ENCODE measurements at regions not wholly inside any gene's neighbourhood (a gene's known extent, or its start where the extent isn't known, plus 50 kb on each side); places are given as distances from the start of the nearest gene placed in this dataset.

GRCh38 chr2:36266536-36267121, 88.9 kb upstream of the CRIM1 start:
- H3K4me3 ChIP-seq (replicated peaks; ENCODE audit: low read depth, low read length): no peak overlapping the region
- DNase-seq (ENCODE audit: extremely low read depth, low read depth): no peak
- no peak for TF ChIP-seq CTCF (IDR thresholded peaks at IDR 0.05; ENCODE audit: low read depth, low read length, missing control alignments)

GRCh38 chr2:36262581-36262980, 93.0 kb upstream of the CRIM1 start:
- H3K4me3 ChIP-seq (replicated peaks; ENCODE audit: low read depth, low read length): no peak overlapping the region
- no peak for TF ChIP-seq CTCF (IDR thresholded peaks at IDR 0.05; ENCODE audit: low read depth, low read length, missing control alignments)
- no peak for DNase-seq (ENCODE audit: extremely low read depth, low read depth)

GRCh38 chr2:36255863-36256262, 99.7 kb upstream of the CRIM1 start:
- DNase-seq (ENCODE audit: extremely low read depth, low read depth): no peak
- H3K4me3 ChIP-seq (replicated peaks; ENCODE audit: low read depth, low read length): no peak overlapping the region
- no peak for TF ChIP-seq CTCF (IDR thresholded peaks at IDR 0.05; ENCODE audit: low read depth, low read length, missing control alignments)

GRCh38 chr2:36253086-36253485, 102.5 kb upstream of the CRIM1 start:
- no peak for DNase-seq (ENCODE audit: extremely low read depth, low read depth)
- H3K4me3 ChIP-seq (replicated peaks; ENCODE audit: low read depth, low read length): no peak overlapping the region
- no peak for TF ChIP-seq CTCF (IDR thresholded peaks at IDR 0.05; ENCODE audit: low read depth, low read length, missing control alignments)

GRCh38 chr2:36246320-36246990, 109.1 kb upstream of the CRIM1 start:
- no peak for DNase-seq (ENCODE audit: extremely low read depth, low read depth)
- H3K4me3 ChIP-seq (replicated peaks; ENCODE audit: low read depth, low read length): no peak overlapping the region
- no peak for TF ChIP-seq CTCF (IDR thresholded peaks at IDR 0.05; ENCODE audit: low read depth, low read length, missing control alignments)

GRCh38 chr2:36245651-36246050, 109.9 kb upstream of the CRIM1 start:
- DNase-seq (ENCODE audit: extremely low read depth, low read depth): no peak
- H3K4me3 ChIP-seq (replicated peaks; ENCODE audit: low read depth, low read length): no peak overlapping the region
- no peak for TF ChIP-seq CTCF (IDR thresholded peaks at IDR 0.05; ENCODE audit: low read depth, low read length, missing control alignments)

Measured in HFF-Myc (cell line).